Medulla oblongata (tissue), 1 donor: ENCODE measurements at regions not wholly inside any gene's neighbourhood (a gene's known extent, or its start where the extent isn't known, plus 50 kb on each side); places are given as distances from the start of the nearest gene placed in this dataset.

Source experiments
- DNase-seq: peaks from one replicate; pipeline ENCODE4 v3.0.0-alpha.2; 2015; ENCODE audit errors: extremely low spot score

DNA sequence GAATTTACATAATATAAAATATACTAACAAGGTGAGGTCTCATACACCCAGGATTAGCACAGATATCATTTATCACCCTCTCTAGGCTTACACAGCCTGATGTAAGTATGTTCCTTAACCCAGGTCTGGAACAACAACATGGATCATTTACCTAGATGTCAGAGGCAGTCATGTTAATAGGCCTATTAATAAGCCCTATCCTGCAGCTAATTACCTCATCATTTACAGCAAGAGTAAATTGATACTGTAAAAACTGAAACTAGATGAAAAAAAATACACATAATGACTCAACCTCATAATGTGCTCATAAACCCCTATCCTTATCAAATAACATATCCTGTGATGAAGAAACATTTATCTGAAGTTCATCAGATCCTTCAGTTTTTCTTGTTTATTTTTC lies 334.3 kb upstream of the MANEA start:
- no peak for DNase-seq

DNA sequence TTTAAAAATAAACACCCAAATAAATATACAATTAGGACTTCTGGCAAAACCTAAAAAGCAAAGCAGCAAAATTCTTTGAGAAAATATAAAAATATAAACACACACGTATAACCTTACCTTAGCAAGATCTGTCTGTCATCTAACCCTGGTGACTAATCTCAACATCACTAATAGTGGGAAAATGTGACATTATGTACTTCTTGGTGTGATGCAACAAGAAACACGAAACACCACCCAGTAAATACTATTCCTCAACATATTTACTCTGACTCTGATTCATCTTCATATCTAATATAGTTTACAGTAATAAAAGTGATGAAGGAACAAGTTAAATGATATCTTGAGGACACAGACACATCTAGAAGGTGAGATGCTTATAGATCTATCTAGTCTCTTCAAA lies 332.6 kb upstream of the MANEA start:
- no peak for DNase-seq

DNA sequence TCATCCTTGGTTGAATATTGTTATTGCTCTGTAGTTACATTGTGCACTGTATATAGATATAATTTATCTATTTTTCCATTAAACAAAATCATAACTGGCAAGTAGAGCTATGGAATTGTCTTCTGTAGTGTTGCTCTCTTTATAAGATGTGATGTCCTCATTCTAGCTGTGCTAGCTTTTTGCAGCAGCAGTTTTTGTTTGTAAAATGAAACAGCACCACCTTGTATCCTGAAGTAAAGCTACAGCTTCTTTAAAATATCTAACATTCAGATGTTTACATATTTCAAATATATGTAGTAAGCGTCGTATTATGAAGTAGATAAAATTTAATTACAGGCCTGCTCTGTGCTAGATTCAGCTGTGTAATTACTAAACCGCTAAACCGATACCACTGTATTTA lies 328.8 kb upstream of the MANEA start:
- no peak for DNase-seq

DNA sequence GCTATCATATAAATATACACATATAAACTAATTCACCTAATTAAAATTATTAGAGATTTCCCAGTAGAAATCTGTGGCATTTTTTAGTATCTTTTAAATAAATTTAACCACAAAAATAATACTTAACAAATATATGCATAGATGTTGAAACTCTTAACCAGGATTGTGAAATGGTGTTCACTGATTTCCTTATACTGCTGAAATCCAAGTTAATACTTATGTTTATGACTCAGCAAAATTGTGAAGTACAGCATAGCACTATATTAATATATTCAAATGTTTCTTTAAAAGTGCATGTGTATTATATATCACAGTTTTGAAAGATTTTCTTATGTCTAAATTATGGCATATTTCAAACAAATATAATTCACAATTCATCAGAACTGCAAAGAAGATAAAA lies 328.2 kb upstream of the MANEA start:
- no peak for DNase-seq

DNA sequence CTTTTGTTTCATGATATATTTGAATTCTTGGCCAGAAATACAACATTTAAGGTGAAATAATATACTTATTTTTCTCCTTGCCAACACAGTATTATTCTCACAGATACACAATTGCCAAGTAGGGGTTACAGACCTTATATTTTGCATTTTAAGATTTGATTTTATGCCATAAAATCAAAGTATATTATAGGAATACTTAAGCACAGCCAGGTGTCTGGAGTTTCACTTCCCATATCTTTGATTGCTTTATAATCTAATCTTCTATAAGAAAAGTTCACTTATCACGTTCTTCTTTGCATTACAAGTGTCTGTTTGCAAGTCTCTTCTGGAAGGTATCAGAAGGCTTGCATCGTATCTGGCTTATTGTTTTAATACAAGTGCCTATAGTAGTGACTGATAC lies 327.7 kb upstream of the MANEA start:
- no peak for DNase-seq

DNA sequence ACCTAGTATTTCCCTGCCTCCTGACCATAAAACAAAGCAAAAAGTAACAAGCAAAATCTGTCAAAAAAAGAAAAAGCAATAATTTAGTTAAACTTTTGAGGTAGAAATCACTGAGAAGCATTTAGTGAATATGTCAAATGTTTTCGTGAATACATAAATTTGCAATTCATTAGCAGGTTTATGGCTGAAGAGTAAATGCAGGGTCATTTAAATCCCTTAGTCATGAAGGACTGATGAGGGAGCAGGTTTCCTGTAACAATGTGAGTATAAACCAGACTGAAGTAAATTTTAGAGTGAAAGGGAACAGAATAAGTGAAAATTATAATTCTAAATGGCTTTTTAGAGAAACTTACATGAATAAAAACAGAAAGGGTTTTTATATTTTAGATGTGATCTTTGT lies 313.5 kb upstream of the MANEA start:
- DNase-seq: no peak

DNA sequence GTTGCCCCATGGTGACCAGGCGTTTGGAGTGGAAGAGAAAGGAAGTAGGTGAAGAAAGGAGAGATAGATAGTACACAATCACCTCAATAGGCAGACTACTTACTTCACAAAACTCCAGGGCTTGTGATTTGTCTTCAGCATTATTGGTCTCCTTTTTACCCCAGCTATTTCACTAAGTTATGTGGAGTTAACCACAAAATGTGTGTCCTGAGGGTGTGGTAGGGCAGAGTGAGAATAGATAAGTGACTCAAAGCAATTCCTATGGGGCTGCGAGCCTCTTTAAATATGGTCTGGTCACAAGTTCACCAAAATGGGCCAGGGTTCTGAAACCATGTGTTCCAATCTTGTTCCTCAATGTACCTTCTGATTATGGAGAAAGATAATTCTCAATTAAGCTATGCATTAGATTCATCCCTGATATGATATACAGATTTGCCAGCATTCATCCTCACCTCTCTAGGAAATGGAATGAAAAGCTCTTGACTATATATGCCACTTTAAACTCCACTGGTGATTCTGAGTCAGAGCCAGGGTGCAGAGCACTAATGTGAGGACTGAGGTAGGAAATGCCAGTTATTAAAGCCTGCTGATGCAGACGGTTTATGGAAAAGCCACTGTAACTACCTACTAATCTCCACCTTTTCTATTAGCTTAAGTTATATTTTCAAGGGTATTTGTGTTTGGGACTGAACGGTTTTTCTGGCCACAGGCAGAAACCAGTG lies 310.6 kb upstream of the MANEA start:
- DNase-seq: no peak

DNA sequence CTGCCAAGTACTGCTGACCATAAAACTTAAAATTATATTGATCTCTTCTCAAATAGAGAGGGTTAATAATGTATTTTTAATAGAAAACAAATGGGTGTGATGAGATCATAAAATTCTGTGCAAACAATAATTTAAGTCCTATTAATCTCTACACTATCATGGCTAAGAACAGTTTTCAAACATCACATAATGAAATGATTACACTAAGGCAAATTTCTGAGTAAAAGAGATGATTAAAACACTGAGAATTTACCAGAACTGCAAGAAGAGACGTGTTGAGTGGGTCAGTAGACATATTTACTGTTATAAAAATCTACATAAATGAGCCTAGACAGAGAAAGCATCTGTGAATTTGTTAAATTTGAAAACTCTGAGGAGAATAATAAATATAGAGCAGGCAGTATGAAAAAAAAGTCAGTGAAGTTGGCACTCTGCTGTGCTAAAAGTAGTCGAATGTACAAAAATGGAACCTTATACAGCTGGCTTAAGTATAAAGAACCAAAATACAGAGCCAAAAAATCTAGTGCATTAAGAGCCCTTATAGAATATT lies 302.6 kb upstream of the MANEA start:
- no peak for DNase-seq

DNA sequence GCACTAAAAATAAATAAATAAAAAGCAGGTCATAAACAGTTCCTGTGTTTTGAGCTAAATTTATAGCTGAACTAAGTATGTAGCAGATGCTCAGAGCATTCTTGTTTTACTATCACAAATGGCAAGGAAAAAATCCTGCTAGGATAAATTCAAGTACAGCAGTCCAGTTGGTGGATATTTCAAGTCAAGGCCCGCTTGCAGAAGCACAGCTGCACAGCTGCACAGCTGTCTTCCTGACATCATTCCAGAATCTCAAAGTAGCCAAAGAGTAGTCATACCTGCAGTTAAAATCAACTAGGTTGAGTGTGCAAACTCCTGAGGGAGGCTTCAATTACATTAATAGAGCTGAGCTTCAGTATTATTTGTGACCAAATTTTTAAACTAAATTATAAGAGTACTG lies 297.7 kb upstream of the MANEA start:
- DNase-seq: no peak

DNA sequence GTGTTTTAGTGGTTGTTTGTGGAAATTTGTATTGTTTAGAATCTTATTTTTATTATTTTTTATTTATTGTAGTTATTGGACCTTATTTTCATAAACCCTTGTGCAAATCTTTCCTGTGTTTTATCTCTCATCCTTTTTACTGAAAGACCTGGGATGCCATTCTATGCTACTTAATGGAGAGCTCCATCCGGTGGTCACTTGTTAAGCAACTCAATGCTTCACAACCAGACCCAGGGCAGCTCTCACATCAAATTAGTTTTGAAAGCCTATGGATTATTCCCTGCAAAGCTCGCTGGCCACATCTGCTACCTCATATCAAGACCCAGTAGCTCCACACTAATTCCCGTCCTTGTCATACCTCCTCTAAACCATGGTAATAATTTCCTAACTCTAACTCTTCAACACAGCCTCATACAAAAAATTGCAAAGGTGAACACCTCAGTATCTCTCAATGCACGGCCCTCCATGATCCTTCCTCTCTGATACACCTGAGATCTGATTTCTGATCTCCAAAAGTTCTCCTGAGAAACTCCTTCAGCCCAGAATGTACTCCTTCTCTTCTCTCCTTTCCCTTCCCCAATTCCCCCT lies 296.6 kb upstream of the MANEA start:
- peak; percentile 59 for DNase-seq

DNA sequence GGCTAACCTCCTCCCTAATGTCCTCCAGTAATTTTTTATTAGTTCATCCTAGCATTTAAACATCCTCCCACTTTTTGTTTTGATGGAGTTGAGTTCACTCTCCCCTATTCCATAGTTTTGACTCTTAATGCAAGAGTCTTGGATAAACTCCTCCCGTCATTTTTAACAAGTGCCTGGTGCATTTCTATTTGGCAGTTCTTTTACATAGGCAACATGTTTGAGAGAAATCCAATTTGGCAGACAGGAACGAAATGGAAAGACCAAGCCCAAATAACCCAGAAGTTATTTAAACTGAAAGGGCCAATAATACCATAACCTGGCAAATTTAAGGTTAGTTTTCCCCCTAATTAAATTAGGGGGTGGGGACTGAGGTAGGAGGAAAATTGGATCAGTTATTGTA lies 291.5 kb upstream of the MANEA start:
- DNase-seq: no peak

DNA sequence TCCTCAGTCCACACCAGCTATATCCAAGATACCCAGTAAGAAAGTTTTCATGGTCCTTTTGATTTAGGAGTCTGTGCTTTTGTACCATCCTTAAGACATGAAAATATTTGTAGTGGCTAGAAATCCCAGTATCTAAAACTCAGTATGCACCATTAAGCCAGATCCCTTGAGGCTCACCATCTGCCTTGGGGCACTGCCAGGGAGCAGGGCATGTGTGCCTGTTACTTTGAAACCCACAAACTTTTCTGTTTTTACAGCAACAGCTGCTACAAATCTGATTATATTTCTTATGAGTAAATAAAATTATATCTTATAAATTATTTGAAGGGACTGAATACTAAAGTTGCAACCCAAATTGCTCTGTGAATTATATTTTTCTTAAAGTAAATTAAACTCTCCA lies 290.5 kb upstream of the MANEA start:
- DNase-seq: no peak

DNA sequence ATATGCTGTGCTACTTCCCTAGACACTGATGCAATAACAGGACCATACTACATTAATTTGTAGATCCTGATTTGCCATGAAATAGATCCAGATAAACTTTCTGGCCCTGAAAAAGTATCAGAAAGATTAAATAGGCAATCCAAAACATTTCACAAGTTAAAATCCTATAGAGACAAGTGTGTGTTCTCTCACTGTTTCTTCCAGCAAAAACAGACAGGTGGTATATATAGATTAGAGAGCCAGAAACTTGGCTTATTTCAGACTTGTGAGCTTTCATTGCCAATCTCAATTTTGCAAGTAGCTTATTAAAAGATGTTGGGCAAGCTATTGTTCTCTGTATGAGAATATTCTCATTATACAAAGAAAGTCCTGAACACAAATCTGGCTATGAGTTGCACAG lies 289.1 kb upstream of the MANEA start:
- DNase-seq: no peak

DNA sequence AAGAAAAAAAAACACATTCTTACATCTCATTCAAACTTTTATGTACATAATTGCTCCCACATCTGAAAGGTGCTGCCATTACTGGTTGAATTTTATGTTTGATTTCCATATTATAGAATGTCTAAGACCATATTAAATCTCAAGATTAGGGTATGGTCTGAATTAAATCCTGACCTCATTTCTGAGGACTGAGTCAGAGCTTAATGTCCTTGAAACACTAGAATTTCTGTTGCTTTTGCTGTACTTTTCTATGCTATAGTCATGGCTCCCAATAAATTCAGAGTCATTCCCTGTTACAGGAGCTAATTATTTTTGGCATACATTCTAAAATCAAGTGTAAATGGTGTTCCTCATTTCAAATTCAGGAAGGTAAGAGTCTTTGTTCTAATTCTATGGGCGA lies 285.3 kb upstream of the MANEA start:
- no peak for DNase-seq

DNA sequence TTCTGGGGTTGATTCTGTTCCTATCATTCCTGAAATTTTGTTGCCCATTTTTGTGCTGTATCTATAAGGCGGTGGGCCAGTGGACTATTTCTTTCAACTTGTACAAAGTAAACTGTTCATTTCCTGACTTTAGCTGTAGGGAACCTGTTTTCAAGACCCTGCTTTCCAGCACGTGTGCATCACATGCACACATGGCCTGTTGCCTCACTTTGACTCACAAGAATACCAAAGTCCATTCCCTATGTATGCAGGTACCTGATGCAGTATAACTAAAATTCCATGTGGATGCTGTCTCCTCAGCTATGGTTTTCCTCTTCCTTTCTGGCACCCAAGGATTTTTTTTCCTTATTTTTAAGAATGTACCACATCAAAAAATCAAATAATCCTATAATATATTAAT lies 284.1 kb upstream of the MANEA start:
- no peak for DNase-seq

DNA sequence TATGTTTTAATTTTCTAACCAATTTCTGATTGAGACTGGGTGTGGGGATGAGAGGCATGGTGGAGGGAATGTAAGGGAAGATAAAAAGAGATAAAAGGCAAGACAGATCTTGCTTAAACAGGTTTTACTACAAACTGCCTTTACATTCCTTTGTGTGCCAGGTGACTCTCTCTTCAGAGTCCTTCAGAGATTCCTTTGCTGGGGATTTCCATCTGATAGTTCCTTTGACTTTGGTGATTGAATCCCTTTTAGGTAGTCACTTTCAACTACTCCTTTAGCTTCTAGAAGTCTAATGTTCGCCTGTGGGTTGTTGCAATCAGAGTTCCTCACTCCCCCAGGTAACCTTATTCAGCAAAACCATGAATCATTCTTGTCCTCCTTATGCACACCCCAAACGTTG lies 283.3 kb upstream of the MANEA start:
- no peak for DNase-seq

DNA sequence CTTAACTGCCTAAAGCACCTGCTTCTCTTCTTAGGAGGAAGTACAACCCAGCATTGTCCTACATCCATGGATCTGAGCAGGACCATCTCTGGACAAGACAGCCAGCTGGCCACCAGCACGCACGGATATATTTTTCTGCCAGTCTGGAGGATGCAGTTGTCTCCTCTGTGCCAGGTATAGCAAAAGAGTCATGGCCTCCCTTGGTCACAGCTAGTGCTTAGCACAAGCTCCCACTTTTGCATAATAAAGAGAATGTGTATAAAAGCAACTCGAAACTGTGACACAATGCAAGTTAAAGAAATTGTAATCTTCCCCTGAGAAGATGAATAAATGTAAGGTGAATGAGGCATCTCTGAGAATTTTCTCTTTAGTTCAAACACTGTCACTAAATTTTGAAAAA lies 267.8 kb upstream of the MANEA start:
- DNase-seq: no peak

DNA sequence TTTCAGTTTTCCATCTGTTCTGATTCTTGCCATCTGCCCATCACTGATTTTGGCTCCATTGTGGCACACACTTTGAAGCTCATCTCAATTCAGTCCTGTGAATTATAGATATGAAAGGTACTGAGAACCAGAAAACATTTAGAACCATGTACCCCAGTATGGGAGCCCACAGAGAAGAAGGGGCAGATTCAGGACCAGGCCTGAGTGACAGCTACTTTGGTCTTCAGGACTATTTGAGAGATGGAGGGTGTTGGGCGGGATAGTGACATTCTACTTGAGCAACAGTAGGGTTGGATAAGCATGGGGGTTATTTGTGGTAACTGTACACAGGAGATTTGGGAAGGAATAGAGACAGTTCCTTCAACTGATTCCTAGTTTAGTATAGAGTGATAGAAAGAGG lies 259.2 kb upstream of the MANEA start:
- no peak for DNase-seq

DNA sequence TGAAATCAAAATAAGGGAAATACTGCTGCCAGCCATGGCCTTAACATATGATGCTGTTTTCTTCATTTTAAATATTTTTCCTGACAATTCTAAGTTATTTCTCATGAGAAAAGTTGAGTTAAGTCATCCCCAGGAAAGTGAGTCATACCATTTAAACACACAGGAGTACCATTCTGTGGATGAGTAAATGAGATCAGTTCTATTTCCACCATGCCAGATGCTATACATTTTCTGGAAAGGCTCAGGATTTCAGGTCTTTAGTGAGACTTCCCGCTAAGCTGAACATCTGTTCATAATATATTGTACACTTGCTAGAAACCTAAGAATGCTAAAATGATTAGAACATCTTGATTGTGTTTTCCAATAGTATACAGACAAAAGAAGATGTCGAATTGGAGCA lies 256.2 kb upstream of the MANEA start:
- DNase-seq: no peak

DNA sequence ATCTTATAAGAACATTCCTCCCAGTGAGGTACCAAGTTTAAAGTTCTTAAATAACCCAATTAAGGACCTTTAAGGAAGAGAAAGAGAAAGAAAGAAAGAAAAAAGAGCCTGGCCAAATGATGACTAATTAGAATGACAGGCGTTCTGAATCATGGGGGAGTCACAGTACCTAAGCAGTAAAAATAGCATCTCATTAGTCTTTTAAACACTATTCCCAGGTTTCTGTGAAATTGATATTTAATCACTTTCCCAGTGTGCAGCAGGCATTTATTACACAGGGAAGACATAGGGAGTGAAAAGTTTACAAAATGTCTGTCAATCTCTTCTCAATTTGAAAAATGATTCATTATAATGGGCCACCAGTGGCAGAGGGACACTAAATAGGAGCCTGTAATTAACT lies 251.4 kb upstream of the MANEA start:
- no peak for DNase-seq

DNA sequence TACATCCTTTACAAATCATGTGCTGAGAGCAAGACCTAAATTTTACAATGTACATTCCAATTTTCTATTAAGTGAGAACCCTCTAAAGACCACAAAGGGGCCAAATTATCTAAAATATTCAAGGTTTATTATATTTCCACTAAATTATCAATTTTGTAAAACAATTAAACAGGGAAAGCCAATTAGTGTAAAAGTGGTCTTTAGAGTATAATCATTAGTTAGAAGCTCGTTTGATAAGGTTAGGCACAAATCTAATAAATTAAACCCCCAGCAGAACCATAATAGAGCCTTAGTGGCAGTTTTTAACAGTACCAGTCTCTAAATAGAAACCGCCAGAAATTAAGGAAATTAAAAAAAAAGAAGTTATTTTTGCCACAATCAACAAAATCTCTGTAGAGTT lies 249.1 kb upstream of the MANEA start:
- no peak for DNase-seq

DNA sequence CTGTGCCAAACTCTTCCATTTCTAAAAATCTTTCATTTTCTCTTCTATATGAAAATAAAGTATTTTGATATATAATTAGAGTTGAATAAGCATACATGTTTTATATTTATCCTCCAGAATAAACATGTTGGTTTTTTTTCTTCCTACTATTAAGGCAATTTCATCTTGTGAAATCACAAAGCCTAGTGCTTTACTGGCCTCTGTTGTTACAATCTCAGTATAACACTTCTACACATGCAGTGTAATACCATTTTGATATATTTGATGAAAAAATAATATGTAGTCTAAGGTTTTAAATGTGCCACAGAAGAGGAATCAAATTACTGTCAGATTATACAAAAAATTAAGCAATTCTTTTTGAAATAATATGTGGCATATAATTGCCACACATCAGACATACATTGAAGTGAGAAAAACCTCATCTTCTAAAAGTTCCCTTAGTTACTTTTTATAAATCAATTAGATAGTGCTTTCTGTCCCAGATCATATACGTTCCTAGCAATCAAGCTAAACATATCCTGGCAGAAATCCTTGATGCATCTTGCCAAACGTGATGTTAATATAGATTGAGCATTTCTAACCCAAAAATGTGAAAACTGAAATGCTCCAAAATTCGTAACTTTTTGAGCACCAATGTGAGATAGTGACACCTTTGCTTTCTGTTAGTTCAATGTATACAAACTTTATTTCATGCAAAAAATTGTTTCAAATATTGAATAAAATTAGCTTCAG lies 225.1 kb upstream of the MANEA start:
- DNase-seq: no peak

DNA sequence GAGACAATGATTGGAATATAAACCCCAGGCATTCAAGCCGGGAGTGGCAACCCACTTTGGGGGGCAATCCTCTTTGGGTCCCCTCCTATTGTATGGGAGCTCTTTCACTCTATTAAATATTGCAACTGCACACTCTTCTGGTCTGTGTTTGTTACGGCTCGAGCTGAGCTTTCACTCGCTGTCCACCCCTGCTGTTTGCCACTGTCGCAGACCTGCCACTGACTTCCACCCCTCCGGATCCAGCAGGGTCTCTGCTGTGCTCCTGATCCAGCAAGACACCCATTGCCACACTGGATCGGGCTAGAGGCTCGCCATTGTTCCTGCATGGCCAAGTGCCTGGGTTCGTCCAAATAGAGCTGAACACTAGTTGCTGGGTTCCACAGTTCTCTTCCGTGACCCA lies 222.8 kb upstream of the MANEA start:
- DNase-seq: no peak
